ENCODE measurements at regions not wholly inside any gene's neighbourhood (a gene's known extent, or its start where the extent isn't known, plus 50 kb on each side); places are given as distances from the start of the nearest gene placed in this dataset.

GRCh38 chr7:41439515-41439879 is 263.4 kb downstream of the INHBA start:
- H3K36me3 Mint-ChIP-seq (ENCODE audit: low read depth), result no peaks in the 10 kb centered on the region
- TF ChIP-seq, protein P1, sequence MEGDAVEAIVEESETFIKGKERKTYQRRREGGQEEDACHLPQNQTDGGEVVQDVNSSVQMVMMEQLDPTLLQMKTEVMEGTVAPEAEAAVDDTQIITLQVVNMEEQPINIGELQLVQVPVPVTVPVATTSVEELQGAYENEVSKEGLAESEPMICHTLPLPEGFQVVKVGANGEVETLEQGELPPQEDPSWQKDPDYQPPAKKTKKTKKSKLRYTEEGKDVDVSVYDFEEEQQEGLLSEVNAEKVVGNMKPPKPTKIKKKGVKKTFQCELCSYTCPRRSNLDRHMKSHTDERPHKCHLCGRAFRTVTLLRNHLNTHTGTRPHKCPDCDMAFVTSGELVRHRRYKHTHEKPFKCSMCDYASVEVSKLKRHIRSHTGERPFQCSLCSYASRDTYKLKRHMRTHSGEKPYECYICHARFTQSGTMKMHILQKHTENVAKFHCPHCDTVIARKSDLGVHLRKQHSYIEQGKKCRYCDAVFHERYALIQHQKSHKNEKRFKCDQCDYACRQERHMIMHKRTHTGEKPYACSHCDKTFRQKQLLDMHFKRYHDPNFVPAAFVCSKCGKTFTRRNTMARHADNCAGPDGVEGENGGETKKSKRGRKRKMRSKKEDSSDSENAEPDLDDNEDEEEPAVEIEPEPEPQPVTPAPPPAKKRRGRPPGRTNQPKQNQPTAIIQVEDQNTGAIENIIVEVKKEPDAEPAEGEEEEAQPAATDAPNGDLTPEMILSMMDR (conservative IDR thresholded peaks at IDR 0.05), result no peak
- DNase-seq, result peak; percentile 57
- H3K27me3 Mint-ChIP-seq (ENCODE audit: insufficient read depth), result no peaks in the 10 kb centered on the region
- no peaks in the 10 kb centered on the region for H3K36me3 ChIP-seq (ENCODE audit: control insufficient read depth, insufficient read depth, low read length)
- H3K4me1 ChIP-seq (ENCODE audit: control insufficient read depth, insufficient read depth, low read length), result peaks cover 12% of the 10 kb centered on the region
- no peaks in the 10 kb centered on the region for H3K27me3 ChIP-seq (ENCODE audit: control insufficient read depth, insufficient read depth, low read length, poor library complexity, severe bottlenecking)
- peaks cover 19% of the 10 kb centered on the region for H3K4me1 Mint-ChIP-seq
- no peak overlapping the region for H3K27ac Mint-ChIP-seq
- H3K9ac ChIP-seq (ENCODE audit: extremely low read depth, low read length, poor library complexity, severe bottlenecking), result no peak overlapping the region
- WGBS, 2 experiments (ENCODE audit: insufficient coverage in 1 of 2, insufficient read length in 1 of 2), result 72 to 82% methylated on average over 7 of the region's 7 CpGs
- no peak overlapping the region for H3K4me3 ChIP-seq (ENCODE audit: low read length)
- H3K9me3 ChIP-seq (ENCODE audit: control insufficient read depth, low read length), result no peaks in the 10 kb centered on the region
- no peak overlapping the region for H3K27ac ChIP-seq (ENCODE audit: low read depth, low read length)
- peaks cover 10% of the 10 kb centered on the region for H3K9me3 Mint-ChIP-seq
- no peak overlapping the region for H3K4me3 Mint-ChIP-seq

DNA sequence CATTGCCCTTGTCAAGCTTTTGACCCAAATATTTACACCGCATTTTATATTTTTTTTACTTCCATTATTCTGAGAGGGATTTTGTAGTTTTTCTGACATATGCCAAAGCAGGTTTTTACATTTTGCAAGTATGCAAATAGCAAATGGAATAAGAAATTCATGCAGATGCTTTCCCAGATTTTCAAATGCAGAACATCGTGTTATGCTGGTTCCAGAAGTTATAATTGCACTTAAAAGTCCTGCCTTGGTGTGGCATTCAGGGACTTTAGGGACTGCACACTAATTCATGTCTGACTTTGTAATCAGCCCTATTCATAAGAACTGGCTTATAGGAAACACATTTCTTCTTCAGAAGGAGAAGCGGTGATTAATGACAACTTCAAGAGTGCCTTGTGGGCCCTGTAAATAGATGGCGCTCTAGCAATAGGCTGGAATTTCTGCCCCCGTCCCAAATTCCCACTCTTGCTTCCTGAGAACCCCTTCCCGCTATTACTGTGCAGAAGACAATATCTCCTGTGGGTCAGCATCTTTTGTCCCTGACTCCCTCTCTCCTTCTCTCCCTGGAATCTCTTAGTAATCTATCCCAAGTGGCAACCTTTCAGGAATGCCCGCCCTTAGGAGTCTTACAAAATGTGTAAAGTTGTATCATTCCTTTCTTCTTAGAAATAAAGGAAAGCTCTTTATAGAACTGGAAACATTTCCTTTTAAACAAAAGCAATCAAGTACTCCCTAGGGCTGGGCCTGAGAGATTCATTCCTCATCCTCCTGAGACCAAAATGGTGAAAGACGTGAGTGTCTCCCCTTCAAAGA is 264.0 kb downstream of the INHBA start:
- no peak for DNase-seq
- peaks cover 12% of the 10 kb centered on the region for H3K4me1 ChIP-seq (ENCODE audit: control insufficient read depth, insufficient read depth, low read length)
- H3K4me3 ChIP-seq (ENCODE audit: low read length), result no peak overlapping the region
- H3K36me3 ChIP-seq (ENCODE audit: control insufficient read depth, insufficient read depth, low read length), result no peaks in the 10 kb centered on the region
- Mint-ChIP-seq H3K27me3 (ENCODE audit: insufficient read depth) (no peaks in the 10 kb centered on the region), H3K27ac (no peak overlapping the region), H3K4me1 (peaks cover 19% of the 10 kb centered on the region), H3K4me3 (no peak overlapping the region), H3K9me3 (peaks cover 10% of the 10 kb centered on the region), H3K36me3 (ENCODE audit: low read depth) (no peaks in the 10 kb centered on the region)
- H3K27me3 ChIP-seq (ENCODE audit: control insufficient read depth, insufficient read depth, low read length, poor library complexity, severe bottlenecking), result no peaks in the 10 kb centered on the region
- TF ChIP-seq, protein P1 (conservative IDR thresholded peaks at IDR 0.05), result no peak
- no peak overlapping the region for H3K9ac ChIP-seq (ENCODE audit: extremely low read depth, low read length, poor library complexity, severe bottlenecking)
- H3K27ac ChIP-seq (ENCODE audit: low read depth, low read length), result no peak overlapping the region
- no peaks in the 10 kb centered on the region for H3K9me3 ChIP-seq (ENCODE audit: control insufficient read depth, low read length)
- WGBS, 2 experiments (ENCODE audit: insufficient coverage in 1 of 2, insufficient read length in 1 of 2), result 78 to 91% methylated on average over 5 to 7 of the region's 8 CpGs

DNA sequence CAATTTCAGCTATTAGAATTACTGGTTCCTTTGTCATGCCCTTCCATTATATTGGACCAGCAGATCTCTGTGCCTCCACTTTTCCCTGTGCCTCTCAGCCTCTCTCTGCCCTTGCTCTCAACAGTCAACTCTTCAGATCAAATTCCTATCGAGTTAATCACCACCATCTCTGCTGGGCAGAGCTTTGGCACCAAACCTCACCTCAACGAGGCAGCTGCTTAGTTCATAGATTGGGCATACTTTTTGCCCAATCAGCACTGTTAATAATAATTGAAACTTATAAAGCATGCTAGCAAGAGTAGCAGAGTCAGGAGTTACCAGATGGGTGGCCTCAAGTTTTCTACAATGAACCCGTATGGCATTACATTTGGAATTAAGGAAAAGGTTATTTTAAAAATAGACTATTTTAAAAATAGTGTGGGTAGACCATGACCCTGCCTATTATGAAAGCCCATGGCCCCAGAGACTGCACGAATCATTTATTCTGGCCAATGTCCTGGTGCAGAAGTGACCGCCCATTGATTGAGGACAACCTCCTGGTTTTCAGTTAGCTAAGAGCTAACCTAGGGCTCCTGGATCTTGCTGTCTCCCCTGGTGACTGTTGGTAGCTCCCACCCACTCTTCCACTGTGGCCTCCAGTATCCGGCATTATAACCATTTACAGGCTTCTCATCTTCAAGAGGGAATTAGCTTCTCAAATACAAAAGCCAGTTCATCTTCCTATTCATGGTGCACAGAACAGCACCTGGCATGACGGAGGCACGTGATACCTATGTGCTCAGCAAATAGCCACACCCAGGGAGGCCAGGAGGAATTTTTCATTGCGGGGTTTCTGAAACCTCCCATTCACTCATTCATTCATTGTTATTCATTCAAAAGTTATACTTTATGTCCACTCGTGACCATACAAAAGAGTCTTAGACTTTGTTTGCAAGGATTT is 265.4 kb downstream of the INHBA start:
- H3K4me3 ChIP-seq (ENCODE audit: low read length), result no peak overlapping the region
- H3K4me3 Mint-ChIP-seq, result no peak overlapping the region
- H3K27me3 ChIP-seq (ENCODE audit: control insufficient read depth, insufficient read depth, low read length, poor library complexity, severe bottlenecking), result no peaks in the 10 kb centered on the region
- H3K9me3 Mint-ChIP-seq, result peaks cover 10% of the 10 kb centered on the region
- no peak overlapping the region for H3K27ac ChIP-seq (ENCODE audit: low read depth, low read length)
- H3K36me3 Mint-ChIP-seq (ENCODE audit: low read depth), result no peaks in the 10 kb centered on the region
- no peak for DNase-seq
- peaks cover 12% of the 10 kb centered on the region for H3K4me1 ChIP-seq (ENCODE audit: control insufficient read depth, insufficient read depth, low read length)
- H3K9ac ChIP-seq (ENCODE audit: extremely low read depth, low read length, poor library complexity, severe bottlenecking), result no peak overlapping the region
- H3K4me1 Mint-ChIP-seq, result peaks cover 19% of the 10 kb centered on the region
- H3K27me3 Mint-ChIP-seq (ENCODE audit: insufficient read depth), result no peaks in the 10 kb centered on the region
- 83 to 91% methylated on average over 4 to 10 of the region's 10 CpGs for WGBS, 2 experiments (ENCODE audit: insufficient coverage in 1 of 2, insufficient read length in 1 of 2)
- H3K27ac Mint-ChIP-seq, result no peak overlapping the region
- TF ChIP-seq, protein P1 (conservative IDR thresholded peaks at IDR 0.05), result no peak
- H3K9me3 ChIP-seq (ENCODE audit: control insufficient read depth, low read length), result no peaks in the 10 kb centered on the region
- H3K36me3 ChIP-seq (ENCODE audit: control insufficient read depth, insufficient read depth, low read length), result no peaks in the 10 kb centered on the region
